ENCODE measurements at regions not wholly inside any gene's neighbourhood (a gene's known extent, or its start where the extent isn't known, plus 50 kb on each side); places are given as distances from the start of the nearest gene placed in this dataset.

DNA sequence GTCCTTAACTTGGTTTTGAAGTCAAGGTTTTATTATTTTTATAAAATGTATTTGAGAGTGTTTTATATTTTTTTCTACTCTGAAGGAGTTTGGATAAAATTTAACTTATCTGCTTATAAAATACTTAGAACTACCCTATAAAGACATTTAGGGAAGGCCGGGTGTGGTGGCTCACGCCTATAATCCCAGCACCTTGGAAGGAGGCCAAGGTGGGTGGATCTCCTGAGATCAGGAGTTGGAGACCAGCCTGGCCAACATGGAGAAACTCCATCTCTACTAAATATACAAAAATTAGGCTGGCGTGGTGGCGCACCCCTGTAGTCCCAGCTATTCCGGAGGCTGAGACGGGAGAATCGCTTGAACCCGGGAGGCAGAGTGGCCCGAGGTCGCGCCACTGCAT is 486.4 kb downstream of the DSC3 start:
- H3K36me3 ChIP-seq = no peaks in the 10 kb centered on the region
- no peaks in the 10 kb centered on the region for H3K4me1 ChIP-seq
- DNase-seq (ENCODE audit: low spot score in 2 of 2) = no peak
- TF ChIP-seq EP300 (IDR thresholded peaks at IDR 0.05) (no peak), POLR2AphosphoS5 (IDR thresholded peaks at IDR 0.05) (no peak), POLR2A (IDR thresholded peaks at IDR 0.05) (no peak), CTCF (IDR thresholded peaks at IDR 0.05) (no peak)
- no peak overlapping the region for H3K4me3 ChIP-seq
- H3K27ac ChIP-seq = no peak overlapping the region
- H3K27me3 ChIP-seq = no peaks in the 10 kb centered on the region
- H3K9me3 ChIP-seq = no peaks in the 10 kb centered on the region
- 89% methylated on average over 11 of the region's 11 CpGs for WGBS

DNA sequence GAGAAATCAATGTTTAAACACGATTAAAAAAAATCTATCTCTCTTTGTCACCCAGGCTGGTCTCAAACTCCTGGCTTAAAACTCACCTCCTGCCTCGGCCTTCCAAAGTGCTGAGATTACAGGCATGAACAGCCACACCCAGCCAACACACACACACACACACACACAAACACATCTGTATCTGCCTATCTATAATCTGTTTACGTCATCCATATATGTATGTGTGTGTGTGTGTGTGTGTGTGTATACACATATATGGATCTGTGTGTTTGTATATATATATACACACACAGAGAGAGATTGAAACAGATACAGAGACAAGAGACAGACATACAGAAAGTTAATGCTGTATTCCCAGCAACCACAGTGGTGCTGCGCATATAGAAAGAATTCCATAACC is 497.1 kb downstream of the DSC3 start:
- TF ChIP-seq POLR2A (IDR thresholded peaks at IDR 0.05) = no peak
- no peak for TF ChIP-seq POLR2AphosphoS5 (IDR thresholded peaks at IDR 0.05)
- TF ChIP-seq EP300 (IDR thresholded peaks at IDR 0.05) = no peak
- TF ChIP-seq CTCF (IDR thresholded peaks at IDR 0.05) = no peak
- no peaks in the 10 kb centered on the region for H3K4me1 ChIP-seq
- no peaks in the 10 kb centered on the region for H3K9me3 ChIP-seq
- no peaks in the 10 kb centered on the region for H3K36me3 ChIP-seq
- no peak for DNase-seq (ENCODE audit: low spot score in 2 of 2)
- no peak overlapping the region for H3K4me3 ChIP-seq
- no peak overlapping the region for H3K27ac ChIP-seq
- no peaks in the 10 kb centered on the region for H3K27me3 ChIP-seq
- WGBS = 92% methylated on average over 4 of the region's 4 CpGs

DNA sequence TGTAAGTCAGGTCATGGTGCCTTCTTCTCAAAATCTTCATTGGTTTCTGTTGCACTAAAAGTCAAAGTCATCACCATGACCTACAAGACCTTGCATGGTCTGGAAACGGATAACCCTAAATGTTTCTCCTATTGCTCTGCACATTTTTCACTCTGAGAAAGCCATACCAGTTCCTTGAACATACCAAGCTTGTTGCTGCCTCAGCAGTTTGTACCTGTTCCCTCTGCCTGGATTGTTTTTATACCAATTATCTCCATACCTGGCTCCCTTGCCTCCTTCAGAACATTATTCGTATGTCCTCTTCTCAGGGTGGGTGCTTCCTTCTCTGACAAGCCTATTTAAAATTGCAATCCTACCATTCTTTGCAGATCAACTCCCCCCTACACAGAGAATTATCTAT is 498.4 kb downstream of the DSC3 start:
- Histone ChIP-seq H3K4me3 (no peak overlapping the region), H3K27me3 (no peaks in the 10 kb centered on the region), H3K36me3 (no peaks in the 10 kb centered on the region), H3K4me1 (no peaks in the 10 kb centered on the region), H3K9me3 (no peaks in the 10 kb centered on the region), H3K27ac (no peak overlapping the region)
- TF ChIP-seq CTCF (IDR thresholded peaks at IDR 0.05) (no peak), POLR2AphosphoS5 (IDR thresholded peaks at IDR 0.05) (no peak), EP300 (IDR thresholded peaks at IDR 0.05) (no peak), POLR2A (IDR thresholded peaks at IDR 0.05) (no peak)
- no peak for DNase-seq (ENCODE audit: low spot score in 2 of 2)
- 81% methylated on average over 2 of the region's 2 CpGs for WGBS

- TF ChIP-seq CTCF (IDR thresholded peaks at IDR 0.05) (no peak), POLR2AphosphoS5 (IDR thresholded peaks at IDR 0.05) (no peak), EP300 (IDR thresholded peaks at IDR 0.05) (no peak), POLR2A (IDR thresholded peaks at IDR 0.05) (no peak)
- 91% methylated on average over 1 of the region's 1 CpG for WGBS
These were observed 508.8 kb downstream of the DSC3 start for GRCh38 chr18:30533716-30534115.

GRCh38 chr18:30527917-30528316 is 514.6 kb downstream of the DSC3 start:
- Histone ChIP-seq H3K4me3 (no peak overlapping the region), H3K4me1 (no peaks in the 10 kb centered on the region), H3K36me3 (no peaks in the 10 kb centered on the region), H3K27ac (no peak overlapping the region), H3K27me3 (no peaks in the 10 kb centered on the region), H3K9me3 (no peaks in the 10 kb centered on the region)
- 72% methylated on average over 1 of the region's 1 CpG for WGBS
- TF ChIP-seq EP300 (IDR thresholded peaks at IDR 0.05) = no peak
- no peak for TF ChIP-seq POLR2AphosphoS5 (IDR thresholded peaks at IDR 0.05)
- TF ChIP-seq POLR2A (IDR thresholded peaks at IDR 0.05) = no peak
- TF ChIP-seq CTCF (IDR thresholded peaks at IDR 0.05) = no peak
- no peak for DNase-seq (ENCODE audit: low spot score in 2 of 2)

More at GRCh38 chr18:30533716-30534115, 508.8 kb downstream of the DSC3 start:
- Histone ChIP-seq H3K36me3 (no peaks in the 10 kb centered on the region), H3K27me3 (no peaks in the 10 kb centered on the region), H3K4me3 (no peak overlapping the region), H3K9me3 (no peaks in the 10 kb centered on the region), H3K27ac (no peak overlapping the region), H3K4me1 (no peaks in the 10 kb centered on the region)
- DNase-seq (ENCODE audit: low spot score in 2 of 2) = no peak
